BLaER1 treated with 17β-estradiol and CSF1 and Interleukin-3, amounts not matched to agents 10 nM and 100 nM (cell line): ENCODE measurements at regions not wholly inside any gene's neighbourhood (a gene's known extent, or its start where the extent isn't known, plus 50 kb on each side); places are given as distances from the start of the nearest gene placed in this dataset.
A peak's percentile ranks its signal among the peaks of the same experiment; 100 is the strongest.

Experiments
- H3K27ac ChIP-seq, 11 experiments: shearing (Covaris generic); formaldehyde crosslinking; 2 replicates each; pipeline ENCODE4 v1.8.1; 2022
- H3K27me3 ChIP-seq, 11 experiments: shearing (Covaris generic); formaldehyde crosslinking; 2 replicates each; pipeline ENCODE4 v1.8.1; 2022
- H3K36me3 ChIP-seq, 11 experiments: shearing (Covaris generic); formaldehyde crosslinking; 2 replicates each; pipeline ENCODE4 v1.8.1; 2022
- H3K4me1 ChIP-seq, 10 experiments: shearing (Covaris generic); formaldehyde crosslinking; 2 replicates each; pipeline ENCODE4 v1.8.1; 2022
- H3K4me2 ChIP-seq, 11 experiments: shearing (Covaris generic); formaldehyde crosslinking; 2 replicates each; pipeline ENCODE4 v1.8.1; 2022
- H3K4me3 ChIP-seq, 10 experiments: shearing (Covaris generic); formaldehyde crosslinking; 2 replicates each; pipeline ENCODE4 v1.8.1; 2022
- H3K9ac ChIP-seq, 11 experiments: shearing (Covaris generic); formaldehyde crosslinking; 2 replicates each; pipeline ENCODE4 v1.8.1; 2022
- H3K9me3 ChIP-seq, 11 experiments: shearing (Covaris generic); formaldehyde crosslinking; replicated peaks in 1 of 11; 2 replicates each; pipeline ENCODE4 v1.8.1; 2022
- H4K20me1 ChIP-seq, 11 experiments: shearing (Covaris generic); formaldehyde crosslinking; 2 replicates each; pipeline ENCODE4 v1.8.1; 2022
- Cebpa-rat ChIP-seq, 11 experiments: shearing (Covaris generic); IDR thresholded peaks; 2 replicates each; pipeline ENCODE4 v1.8.1; 2022

DNA sequence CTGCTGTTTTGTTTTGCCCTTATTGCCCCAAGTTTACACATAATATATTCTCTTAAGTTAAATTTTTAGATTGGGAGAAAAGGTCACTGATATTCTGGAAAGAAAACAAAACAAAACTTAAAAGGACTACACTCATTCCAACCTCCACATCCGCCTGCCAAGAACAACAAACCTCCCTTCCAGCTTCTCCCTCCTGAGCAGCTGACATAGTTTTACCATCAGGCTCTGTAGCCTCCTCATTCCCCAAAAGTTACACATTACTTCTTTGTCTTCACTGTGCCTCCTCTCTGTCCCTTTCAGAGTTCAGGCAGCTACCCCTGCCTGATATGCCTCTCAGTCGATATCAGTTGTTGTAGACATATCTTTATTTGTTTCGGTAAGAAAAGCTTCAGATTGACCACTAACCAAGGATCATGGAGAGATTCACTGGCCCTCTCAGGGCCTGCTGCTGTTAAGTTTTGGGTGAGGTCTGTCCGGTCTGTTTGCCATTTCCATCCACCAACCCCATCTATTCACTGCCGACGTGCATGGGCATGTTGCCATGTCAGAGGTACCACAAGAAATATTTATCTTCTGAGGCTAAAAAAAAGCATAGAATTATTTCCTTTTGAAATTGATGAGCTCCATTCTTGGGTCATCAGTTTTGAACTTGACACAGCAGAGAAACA, 164.1 kb downstream of the GASK1B start:
- peak overlapping the region in 2 of 11 experiments; percentile 9 to 34; a peak in 3 of 22 replicates for H3K9ac ChIP-seq
- H3K36me3 ChIP-seq: no peaks in the 10 kb centered on the region
- H3K27me3 ChIP-seq: no peaks in the 10 kb centered on the region
- H3K4me3 ChIP-seq: no peak overlapping the region
- no peaks in the 10 kb centered on the region for H4K20me1 ChIP-seq
- TF ChIP-seq Cebpa-rat (IDR thresholded peaks at IDR 0.05): no peak
- peak overlapping the region in 7 of 11 experiments; percentile 9 to 99 (median 92); a peak in 14 of 22 replicates for H3K27ac ChIP-seq
- H3K4me2 ChIP-seq: peak overlapping the region in 5 of 11 experiments; percentile 11 to 84 (median 65); a peak in 7 of 22 replicates
- peaks cover 0 to 79% (median 21%) of the 10 kb centered on the region in 10 experiments; a peak in 11 of 20 replicates for H3K4me1 ChIP-seq
- peaks cover 0 to 10% (median 0%) of the 10 kb centered on the region in 11 experiments; a peak in 4 of 22 replicates for H3K9me3 ChIP-seq

DNA sequence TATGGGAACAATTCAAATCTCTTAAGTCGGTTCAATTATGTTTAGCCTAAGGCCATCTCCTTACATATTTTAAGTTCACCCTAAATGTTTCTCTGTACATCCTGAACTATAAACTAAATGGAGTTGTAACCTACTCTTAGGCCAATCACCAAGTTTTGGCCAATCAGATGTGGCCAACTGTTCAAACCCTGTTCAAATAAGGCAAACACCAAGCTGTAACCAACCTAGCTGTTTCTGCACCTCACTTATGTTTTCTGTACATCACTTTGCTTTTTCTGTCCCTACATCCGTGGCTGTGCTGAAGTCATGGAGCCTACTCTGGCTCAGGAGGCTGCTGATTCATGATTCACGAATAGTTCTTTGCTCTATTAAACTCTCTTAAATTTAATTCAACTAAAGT, 165.3 kb downstream of the GASK1B start:
- TF ChIP-seq Cebpa-rat (IDR thresholded peaks at IDR 0.05): no peak
- Histone ChIP-seq H3K4me3 (no peak overlapping the region), H3K36me3 (no peaks in the 10 kb centered on the region), H3K27ac (peak overlapping the region in 9 of 11 experiments; percentile 45 to 99 (median 91); a peak in 17 of 22 replicates), H3K27me3 (no peaks in the 10 kb centered on the region), H3K4me1 (peaks cover 0 to 80% (median 30%) of the 10 kb centered on the region in 10 experiments; a peak in 12 of 20 replicates), H3K9ac (peak overlapping the region in 6 of 11 experiments; percentile 7 to 87 (median 76); a peak in 11 of 22 replicates), H4K20me1 (no peaks in the 10 kb centered on the region), H3K9me3 (peaks cover 0 to 10% (median 0%) of the 10 kb centered on the region in 11 experiments; a peak in 4 of 22 replicates), H3K4me2 (peak overlapping the region in 6 of 11 experiments; percentile 16 to 84 (median 60); a peak in 10 of 22 replicates)

DNA sequence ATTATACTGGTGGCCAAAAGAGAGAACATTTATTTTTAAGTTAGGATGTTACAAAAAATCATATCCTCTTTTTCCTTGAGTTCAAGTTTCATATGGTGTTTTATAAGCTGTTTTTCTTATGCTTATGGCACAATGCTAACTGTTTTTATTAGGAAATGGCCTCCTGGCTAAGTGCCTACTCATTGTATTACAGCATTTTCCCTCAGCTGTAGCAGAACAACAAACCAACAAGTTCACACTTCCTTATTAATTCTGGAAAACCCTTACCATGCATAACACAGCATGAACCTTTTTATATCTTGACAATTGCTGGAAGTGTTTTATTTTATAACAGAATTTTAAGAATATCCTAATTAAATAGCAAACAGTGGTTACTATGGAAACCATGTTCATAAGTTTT, 165.8 kb downstream of the GASK1B start:
- Histone ChIP-seq H3K27ac (peak overlapping the region in 9 of 11 experiments; percentile 45 to 99 (median 91); a peak in 18 of 22 replicates), H3K9me3 (peaks cover 0 to 10% (median 0%) of the 10 kb centered on the region in 11 experiments; a peak in 4 of 22 replicates), H3K4me3 (no peak overlapping the region), H3K36me3 (no peaks in the 10 kb centered on the region), H4K20me1 (no peaks in the 10 kb centered on the region), H3K27me3 (no peaks in the 10 kb centered on the region), H3K9ac (peak overlapping the region in 7 of 11 experiments; percentile 45 to 87 (median 76); a peak in 12 of 22 replicates), H3K4me1 (peaks cover 0 to 80% (median 32%) of the 10 kb centered on the region in 10 experiments; a peak in 12 of 20 replicates), H3K4me2 (peak overlapping the region in 5 of 11 experiments; percentile 32 to 84 (median 67); a peak in 9 of 22 replicates)
- peak in 3 of 11 experiments; percentile 11 to 90 (median 60); a peak in 4 of 22 replicates for TF ChIP-seq Cebpa-rat (IDR thresholded peaks at IDR 0.05)

DNA sequence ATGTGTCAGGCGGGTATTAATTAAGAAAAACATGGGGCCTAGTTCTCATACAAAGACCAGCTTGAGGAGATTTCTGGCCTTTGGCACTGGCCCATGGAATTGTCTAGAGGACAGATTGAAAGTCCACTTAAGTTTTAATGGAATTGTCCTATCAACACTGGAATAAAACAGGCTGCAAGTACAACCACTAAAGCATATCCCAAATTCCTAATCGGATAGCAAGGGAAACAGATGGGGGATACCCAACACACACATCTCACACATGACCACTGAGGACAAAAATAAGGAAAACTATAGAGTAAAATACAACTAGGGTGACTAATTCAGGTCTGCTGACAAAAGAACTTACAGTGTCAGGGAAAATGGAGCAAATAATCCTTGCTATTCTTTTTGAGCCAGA, 167.8 kb downstream of the GASK1B start:
- H3K36me3 ChIP-seq: no peaks in the 10 kb centered on the region
- TF ChIP-seq Cebpa-rat (IDR thresholded peaks at IDR 0.05): no peak
- no peaks in the 10 kb centered on the region for H3K27me3 ChIP-seq
- H3K4me2 ChIP-seq: peak overlapping the region in 4 of 11 experiments; percentile 50 to 80 (median 68); a peak in 7 of 22 replicates
- H3K9me3 ChIP-seq: peaks cover 0 to 17% (median 0%) of the 10 kb centered on the region in 11 experiments; a peak in 6 of 22 replicates
- H3K27ac ChIP-seq: peak overlapping the region in 8 of 11 experiments; percentile 13 to 99 (median 92); a peak in 13 of 22 replicates
- peaks cover 0 to 80% (median 32%) of the 10 kb centered on the region in 10 experiments; a peak in 12 of 20 replicates for H3K4me1 ChIP-seq
- no peaks in the 10 kb centered on the region for H4K20me1 ChIP-seq
- H3K4me3 ChIP-seq: no peak overlapping the region
- H3K9ac ChIP-seq: peak overlapping the region in 5 of 11 experiments; percentile 6 to 76 (median 19); a peak in 4 of 22 replicates

DNA sequence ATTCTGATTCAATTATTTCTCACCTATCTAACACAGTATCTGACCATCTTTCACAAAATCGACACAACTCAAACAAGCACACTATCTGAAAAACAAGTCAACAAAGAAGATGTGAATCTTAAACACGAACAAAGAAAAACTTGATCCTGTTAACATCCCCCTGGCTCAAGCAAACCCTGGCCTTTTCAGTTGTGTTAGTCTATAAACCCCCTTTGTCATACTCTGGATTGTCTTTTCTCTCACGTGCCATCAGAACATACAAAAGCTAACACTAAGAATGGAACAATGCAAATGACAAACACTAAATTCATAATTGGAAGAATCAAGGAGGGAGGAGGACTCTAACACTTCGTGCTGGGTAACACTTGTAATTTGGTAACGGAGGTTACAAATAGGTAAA, 168.7 kb downstream of the GASK1B start:
- peak overlapping the region in 1 of 11 experiments; percentile 23; a peak in 2 of 22 replicates for H3K9ac ChIP-seq
- no peak overlapping the region for H3K4me3 ChIP-seq
- H3K27ac ChIP-seq: peak overlapping the region in 7 of 11 experiments; percentile 18 to 99 (median 92); a peak in 12 of 22 replicates
- no peaks in the 10 kb centered on the region for H3K27me3 ChIP-seq
- H3K4me2 ChIP-seq: peak overlapping the region in 4 of 11 experiments; percentile 36 to 80 (median 68); a peak in 7 of 22 replicates
- no peaks in the 10 kb centered on the region for H3K36me3 ChIP-seq
- H3K4me1 ChIP-seq: peaks cover 0 to 75% (median 32%) of the 10 kb centered on the region in 10 experiments; a peak in 12 of 20 replicates
- TF ChIP-seq Cebpa-rat (IDR thresholded peaks at IDR 0.05): no peak
- peaks cover 0 to 15% (median 0%) of the 10 kb centered on the region in 11 experiments; a peak in 5 of 22 replicates for H3K9me3 ChIP-seq
- no peaks in the 10 kb centered on the region for H4K20me1 ChIP-seq

DNA sequence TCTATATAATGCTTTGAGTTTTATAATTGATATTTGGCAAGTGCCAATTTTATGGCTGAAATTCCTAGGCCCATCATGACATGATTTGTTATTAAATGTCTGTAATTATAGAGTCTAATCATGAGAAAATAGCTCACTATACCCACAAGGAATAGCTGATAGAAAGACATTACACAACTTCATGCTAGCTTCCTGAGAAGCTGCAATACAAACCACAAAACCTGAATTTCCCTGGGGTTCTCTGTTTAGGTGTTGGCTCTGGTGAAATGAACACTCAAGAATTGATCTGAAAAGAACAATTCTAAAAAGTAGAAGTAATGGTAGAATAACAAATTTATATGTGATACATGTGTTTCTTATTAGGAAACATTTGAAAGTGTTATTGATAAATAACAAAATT, 169.6 kb downstream of the GASK1B start:
- TF ChIP-seq Cebpa-rat (IDR thresholded peaks at IDR 0.05): peak in 2 of 11 experiments; percentile 41 to 52; a peak in 1 of 22 replicates
- Histone ChIP-seq H3K27me3 (no peaks in the 10 kb centered on the region), H3K9ac (0 out of 22 replicates have a peak overlapping the region, but pooled peaks of 1 of the 11 experiments have one; percentile 35), H3K4me3 (no peak overlapping the region), H3K36me3 (no peaks in the 10 kb centered on the region), H3K27ac (peak overlapping the region in 7 of 11 experiments; percentile 44 to 99 (median 91); a peak in 13 of 22 replicates), H4K20me1 (no peaks in the 10 kb centered on the region), H3K4me1 (peaks cover 0 to 66% (median 30%) of the 10 kb centered on the region in 10 experiments; a peak in 12 of 20 replicates), H3K4me2 (peak overlapping the region in 7 of 11 experiments; percentile 24 to 77 (median 52); a peak in 12 of 22 replicates), H3K9me3 (peaks cover 0 to 15% (median 0%) of the 10 kb centered on the region in 11 experiments; a peak in 5 of 22 replicates)

DNA sequence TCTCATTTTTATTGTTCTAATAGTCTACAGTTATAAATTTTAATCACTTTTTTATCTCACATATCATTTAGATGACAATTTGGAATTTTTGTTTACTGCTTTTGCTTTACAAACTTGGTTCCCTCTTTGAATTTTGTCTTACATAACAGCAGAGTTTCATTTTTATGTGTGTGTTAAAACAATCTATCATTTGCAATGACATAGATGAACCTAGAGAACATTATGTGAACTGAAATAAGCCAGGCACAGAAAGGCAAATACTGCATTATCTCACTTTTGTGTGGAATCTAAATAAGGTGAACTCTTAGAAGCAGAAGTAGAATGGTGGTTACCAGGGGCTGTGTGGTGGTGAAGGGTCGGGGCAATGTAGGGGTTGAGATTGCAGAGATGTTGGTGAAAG, 170.7 kb downstream of the GASK1B start:
- TF ChIP-seq Cebpa-rat (IDR thresholded peaks at IDR 0.05): no peak
- Histone ChIP-seq H3K27ac (peak overlapping the region in 7 of 11 experiments; percentile 44 to 99 (median 91); a peak in 12 of 22 replicates), H3K27me3 (no peaks in the 10 kb centered on the region), H4K20me1 (no peaks in the 10 kb centered on the region), H3K9ac (peak overlapping the region in 3 of 11 experiments; percentile 7 to 39 (median 36); a peak in 1 of 22 replicates), H3K9me3 (peaks cover 0 to 15% (median 0%) of the 10 kb centered on the region in 11 experiments; a peak in 5 of 22 replicates), H3K4me1 (peaks cover 0 to 60% (median 26%) of the 10 kb centered on the region in 10 experiments; a peak in 12 of 20 replicates), H3K36me3 (no peaks in the 10 kb centered on the region), H3K4me2 (peak overlapping the region in 6 of 11 experiments; percentile 16 to 77 (median 46); a peak in 9 of 22 replicates), H3K4me3 (no peak overlapping the region)

DNA sequence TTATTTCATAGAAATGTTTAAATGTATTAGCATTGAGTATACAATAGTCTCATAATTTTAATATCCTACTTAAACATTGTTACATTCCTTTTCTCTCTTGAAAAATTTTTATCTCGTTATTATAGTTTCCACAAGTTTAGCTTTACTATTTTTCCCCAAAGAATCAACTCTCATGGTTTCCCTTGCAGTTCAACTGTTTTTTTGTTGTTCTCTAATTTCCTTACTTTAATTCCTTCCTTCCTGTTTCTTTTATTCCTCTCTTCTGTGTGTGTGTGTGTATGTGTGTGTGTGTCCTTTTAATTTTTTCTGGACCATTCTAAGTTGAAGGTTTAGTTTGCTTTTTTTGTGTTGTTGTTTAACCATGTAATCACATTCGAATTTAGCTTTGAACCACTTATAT, 171.1 kb downstream of the GASK1B start:
- Histone ChIP-seq H3K27ac (peak overlapping the region in 6 of 11 experiments; percentile 68 to 99 (median 92); a peak in 11 of 22 replicates), H3K9ac (0 out of 22 replicates have a peak overlapping the region, but pooled peaks of 1 of the 11 experiments have one; percentile 7), H3K4me1 (peaks cover 0 to 61% (median 26%) of the 10 kb centered on the region in 10 experiments; a peak in 12 of 20 replicates), H4K20me1 (no peaks in the 10 kb centered on the region), H3K36me3 (no peaks in the 10 kb centered on the region), H3K9me3 (peaks cover 0 to 15% (median 0%) of the 10 kb centered on the region in 11 experiments; a peak in 5 of 22 replicates), H3K4me3 (no peak overlapping the region), H3K27me3 (no peaks in the 10 kb centered on the region), H3K4me2 (peak overlapping the region in 5 of 11 experiments; percentile 16 to 77 (median 52); a peak in 6 of 22 replicates)
- no peak for TF ChIP-seq Cebpa-rat (IDR thresholded peaks at IDR 0.05)
